HepG2 (cell line): ENCODE measurements at regions not wholly inside any gene's neighbourhood (a gene's known extent, or its start where the extent isn't known, plus 50 kb on each side); places are given as distances from the start of the nearest gene placed in this dataset.
A peak's percentile ranks its signal among the peaks of the same experiment; 100 is the strongest.

ENCODE experiments used
- ATAC-seq: fragments of 200-7000 bp; cut with Tn5 transposase; 3 replicates; pipeline ENCODE4 v1.9.1; 2020; ENCODE audit warnings: mild to moderate bottlenecking, moderate library complexity
- BruUV-seq: library from RNA; stranded (reverse); fragments of 400-500 nt; replicated peaks from 2 replicates; lab custom pipeline; 2021; lab: Mats Ljungman, UMichigan
- CTCF ChIA-PET: fragments of 300-600 bp; formaldehyde crosslinking; extraction: SDS; loops from one replicate; lab custom pipeline; 2021; ENCODE audit warnings: low total read pairs, inconsistent platforms, low intra/inter-chr PET ratio; lab: Yijun Ruan, JAX
- POLR2A ChIA-PET: fragments of 350-600 bp; sonication (Branson Sonifier 250); formaldehyde crosslinking; loops from one replicate; lab custom pipeline; 2020; ENCODE audit warnings: antibody characterized with exemption, inconsistent platforms; lab: Yijun Ruan, JAX
- DNase-seq: peaks from one replicate; pipeline ENCODE4 v3.0.0-alpha.2; 2015; ENCODE audit warnings: low spot score
- FAIRE-seq: peaks from 3 replicates; lab custom pipeline; 2011; peaks lifted over from hg19 to GRCh38; lab: Jason Lieb, UNC
- H2AFZ ChIP-seq: one replicate; pipeline ENCODE4 v1.6.1; 2011; ENCODE audit warnings: low read length, inconsistent platforms
- H3K27ac ChIP-seq: fragments of 300-600 bp; 3 replicates; pipeline ENCODE4 v1.8.0; 2011; ENCODE audit warnings: mixed run types, mild to moderate bottlenecking, mixed read lengths, low read length, inconsistent platforms; ENCODE audit not compliant: insufficient read depth; ENCODE audit errors: extremely low read length
- H3K27me3 ChIP-seq, 2 experiments: fragments of 200-600 bp in 1 of 2; 2 replicates in 1 of 2; 3 replicates in 1 of 2; pipeline versions ENCODE4 v1.6.0 to v1.8.0; 2011; ENCODE audit warnings: low read length in 2 of 2, mild to moderate bottlenecking in 2 of 2, moderate library complexity in 2 of 2, inconsistent platforms in 1 of 2; ENCODE audit not compliant: insufficient read depth in 2 of 2, control insufficient read depth in 1 of 2
- H3K36me3 ChIP-seq, 2 experiments: fragments of 200-600 bp in 1 of 2; replicated peaks in 1 of 2; 2 replicates in 1 of 2; 3 replicates in 1 of 2; pipeline versions ENCODE4 v1.5.1 to v1.8.0; 2011; ENCODE audit warnings: low read length in 2 of 2, inconsistent platforms in 1 of 2; ENCODE audit not compliant: insufficient read depth in 2 of 2, control insufficient read depth in 1 of 2
- H3K4me1 ChIP-seq: 2 replicates; pipeline ENCODE4 v1.5.1; 2012; ENCODE audit warnings: low read length, inconsistent platforms; ENCODE audit not compliant: insufficient read depth
- H3K4me2 ChIP-seq: 2 replicates; pipeline ENCODE4 v1.6.0; 2011; ENCODE audit warnings: low read depth, low read length, inconsistent platforms
- H3K4me3 ChIP-seq, 3 experiments: fragments of 200-600 bp in 1 of 3; sonication (generic), shearing (Covaris generic) in 1 of 3; replicated peaks in 1 of 3; 2 replicates each; pipeline ENCODE4 v1.5.1; 2011 to 2016; ENCODE audit warnings: low read length in 3 of 3, inconsistent platforms in 2 of 3, low read depth in 2 of 3, mild to moderate bottlenecking in 2 of 3, control low read depth in 1 of 3, mixed read lengths in 1 of 3; ENCODE audit not compliant: insufficient read depth in 1 of 3
- H3K79me2 ChIP-seq: one replicate; pipeline ENCODE4 v1.6.1; 2011; ENCODE audit warnings: low read length, inconsistent platforms; ENCODE audit not compliant: insufficient read depth
- H3K9ac ChIP-seq: 2 replicates; pipeline ENCODE4 v1.6.0; 2011; ENCODE audit warnings: mild to moderate bottlenecking, low read depth, low read length, inconsistent platforms; ENCODE audit not compliant: insufficient read depth
- H3K9me3 ChIP-seq: 2 replicates; pipeline ENCODE4 v1.5.1; 2012; ENCODE audit warnings: mild to moderate bottlenecking, low read length
- H4K20me1 ChIP-seq: 2 replicates; pipeline ENCODE4 v1.6.0; 2011; ENCODE audit warnings: inconsistent platforms, mild to moderate bottlenecking, low read length, moderate library complexity; ENCODE audit not compliant: insufficient read depth
- PAF1 ChIP-seq: IDR thresholded peaks from 2 replicates; pipeline ENCODE4 v1.6.1; 2016; ENCODE audit warnings: missing genetic modification reagents, missing compliant biosample characterization
- TOE1 ChIP-seq: sonication (generic); formaldehyde crosslinking; IDR thresholded peaks from 2 replicates; pipeline ENCODE4 v1.4.0; 2020; ENCODE audit warnings: mild to moderate bottlenecking, missing genetic modification reagents
- ZEB1 ChIP-seq: IDR thresholded peaks from 2 replicates; pipeline ENCODE4 v1.6.1; 2012; ENCODE audit warnings: mild to moderate bottlenecking, low read depth, inconsistent platforms; ENCODE audit not compliant: insufficient replicate concordance
- ZNF251 ChIP-seq: sonication (generic); formaldehyde crosslinking; IDR thresholded peaks from 2 replicates; pipeline ENCODE4 v1.9.0; 2021; ENCODE audit warnings: mild to moderate bottlenecking, missing genetic modification reagents
- WGBS: methylation state at CpG from one replicate; pipeline ENCODE4 v1.1.6; 2017; ENCODE audit warnings: low lambda C conversion rate; 5-methylcytosine and 5-hydroxymethylcytosine counted together
- in situ Hi-C: cut with HindIII; loops from 2 replicates; pipeline ENCODE4 v1.10.0; 2017; ENCODE audit warnings: low pct_unique_long_range_greater_than_20kb; ENCODE audit not compliant: extremely low pct_ligation_motif_present
- intact Hi-C: fragments of 100-400 bp; cut with micrococcal nuclease; formaldehyde crosslinking; loops from one replicate; pipeline ENCODE4 v1.10.0; 2022; ENCODE audit not compliant: unreplicated experiment
- TF ChIP-seq, protein P1 (sequence below), 2 experiments: fragments of 450-650 bp in 1 of 2; sonication (generic) in 1 of 2; formaldehyde crosslinking in 1 of 2; IDR thresholded peaks; 2 replicates each; pipeline versions ENCODE4 v1.6.1 to v1.8.0; 2016 to 2022; ENCODE audit warnings: antibody characterized with exemption in 1 of 2, mild to moderate bottlenecking in 1 of 2, missing genetic modification reagents in 1 of 2

DNA sequence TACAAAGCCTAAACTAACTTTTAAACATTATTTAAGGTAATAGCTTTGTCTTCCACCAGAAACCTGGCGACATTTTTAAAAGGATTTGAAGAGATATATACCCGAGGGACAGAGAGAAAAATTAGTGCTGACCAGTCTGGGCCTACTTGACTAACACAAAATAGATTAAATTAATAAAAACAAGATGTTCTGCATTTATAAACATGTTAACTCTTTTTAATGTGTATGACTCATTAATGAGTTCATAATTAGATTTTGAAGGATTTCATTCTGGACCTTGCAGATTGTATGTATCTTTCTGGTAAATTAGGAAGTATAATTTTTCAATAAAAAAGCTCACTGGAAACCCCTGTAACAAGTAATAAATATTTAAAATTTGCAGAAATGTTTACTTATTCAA, 459.1 kb upstream of the CDH9 start:
- Histone ChIP-seq H3K36me3 (no peaks in the 10 kb centered on the region), H3K79me2 (no peaks in the 10 kb centered on the region), H3K9ac (no peak overlapping the region), H2AFZ (no peak overlapping the region), H3K4me2 (no peak overlapping the region), H3K9me3 (no peaks in the 10 kb centered on the region), H3K4me3 (no peak overlapping the region), H4K20me1 (peaks cover 7% of the 10 kb centered on the region; the same call in 1 of the 2 replicates), H3K27me3 (no peaks in the 10 kb centered on the region), H3K4me1 (peaks cover 8% of the 10 kb centered on the region; the same call in 1 of the 2 replicates), H3K27ac (no peak overlapping the region)
- intact Hi-C loops = no loop called here
- 92% methylated on average over 2 of the region's 2 CpGs for whole genome bisulfite sequencing
- in situ Hi-C loops = no loop called here
- ChIA-PET POLR2A (no interaction called here), CTCF (no interaction called here)
- DNase-seq (no peak), ATAC-seq (no peak), FAIRE-seq (no peak)
- no TSS peak for BruUV-seq
- TF ChIP-seq ZNF251 (CRISPR knock-in tag) (no peak), PAF1 (CRISPR knock-in tag) (peak; percentile 14; the same call in 1 of the 2 replicates)

DNA sequence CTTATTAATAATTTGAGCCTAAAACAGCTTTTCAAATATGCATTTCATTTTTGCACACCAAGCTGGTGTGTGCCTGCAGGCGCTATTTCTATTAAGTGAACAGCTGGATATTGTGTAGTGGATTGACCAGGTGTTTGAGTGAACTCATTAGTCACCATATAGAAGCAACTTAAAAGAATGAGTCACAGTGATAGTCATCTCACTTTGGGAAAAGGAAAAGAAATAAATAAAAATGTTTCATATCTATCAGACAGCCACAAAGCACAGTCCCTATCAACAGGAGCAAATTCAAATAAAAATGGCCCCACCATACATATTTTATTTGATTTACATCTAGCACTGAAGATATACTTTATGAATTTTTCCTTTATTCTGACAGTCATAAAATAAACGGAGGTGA, 456.5 kb upstream of the CDH9 start:
- H3K27me3 ChIP-seq = no peaks in the 10 kb centered on the region
- no peaks in the 10 kb centered on the region for H3K36me3 ChIP-seq
- H3K4me1 ChIP-seq = no peaks in the 10 kb centered on the region
- WGBS = 98% methylated on average over 2 of the region's 2 CpGs
- no peak overlapping the region for H3K4me2 ChIP-seq
- ATAC-seq (no peak), DNase-seq (no peak), FAIRE-seq (no peak)
- H3K4me3 ChIP-seq = no peak overlapping the region
- H3K79me2 ChIP-seq = no peaks in the 10 kb centered on the region
- no peaks in the 10 kb centered on the region for H3K9me3 ChIP-seq
- TF ChIP-seq TOE1 (CRISPR knock-in tag) (no peak), ZEB1 (no peak)
- TF ChIP-seq, protein P1, sequence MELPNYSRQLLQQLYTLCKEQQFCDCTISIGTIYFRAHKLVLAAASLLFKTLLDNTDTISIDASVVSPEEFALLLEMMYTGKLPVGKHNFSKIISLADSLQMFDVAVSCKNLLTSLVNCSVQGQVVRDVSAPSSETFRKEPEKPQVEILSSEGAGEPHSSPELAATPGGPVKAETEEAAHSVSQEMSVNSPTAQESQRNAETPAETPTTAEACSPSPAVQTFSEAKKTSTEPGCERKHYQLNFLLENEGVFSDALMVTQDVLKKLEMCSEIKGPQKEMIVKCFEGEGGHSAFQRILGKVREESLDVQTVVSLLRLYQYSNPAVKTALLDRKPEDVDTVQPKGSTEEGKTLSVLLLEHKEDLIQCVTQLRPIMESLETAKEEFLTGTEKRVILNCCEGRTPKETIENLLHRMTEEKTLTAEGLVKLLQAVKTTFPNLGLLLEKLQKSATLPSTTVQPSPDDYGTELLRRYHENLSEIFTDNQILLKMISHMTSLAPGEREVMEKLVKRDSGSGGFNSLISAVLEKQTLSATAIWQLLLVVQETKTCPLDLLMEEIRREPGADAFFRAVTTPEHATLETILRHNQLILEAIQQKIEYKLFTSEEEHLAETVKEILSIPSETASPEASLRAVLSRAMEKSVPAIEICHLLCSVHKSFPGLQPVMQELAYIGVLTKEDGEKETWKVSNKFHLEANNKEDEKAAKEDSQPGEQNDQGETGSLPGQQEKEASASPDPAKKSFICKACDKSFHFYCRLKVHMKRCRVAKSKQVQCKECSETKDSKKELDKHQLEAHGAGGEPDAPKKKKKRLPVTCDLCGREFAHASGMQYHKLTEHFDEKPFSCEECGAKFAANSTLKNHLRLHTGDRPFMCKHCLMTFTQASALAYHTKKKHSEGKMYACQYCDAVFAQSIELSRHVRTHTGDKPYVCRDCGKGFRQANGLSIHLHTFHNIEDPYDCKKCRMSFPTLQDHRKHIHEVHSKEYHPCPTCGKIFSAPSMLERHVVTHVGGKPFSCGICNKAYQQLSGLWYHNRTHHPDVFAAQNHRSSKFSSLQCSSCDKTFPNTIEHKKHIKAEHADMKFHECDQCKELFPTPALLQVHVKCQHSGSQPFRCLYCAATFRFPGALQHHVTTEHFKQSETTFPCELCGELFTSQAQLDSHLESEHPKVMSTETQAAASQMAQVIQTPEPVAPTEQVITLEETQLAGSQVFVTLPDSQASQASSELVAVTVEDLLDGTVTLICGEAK (IDR thresholded peaks at IDR 0.05) = no peak
- TF ChIP-seq, protein P1 (CRISPR knock-in tag; IDR thresholded peaks at IDR 0.05) = no peak
- no TSS peak for BruUV-seq
- ChIA-PET POLR2A (no interaction called here), CTCF (no interaction called here)
- H3K9ac ChIP-seq = no peak overlapping the region
- peaks cover 7% of the 10 kb centered on the region; the same call in 1 of the 2 replicates for H4K20me1 ChIP-seq
- H3K27ac ChIP-seq = no peak overlapping the region
- in situ Hi-C loops (no loop called here), intact Hi-C loops (no loop called here)
- H2AFZ ChIP-seq = no peak overlapping the region
